ENCODE measurements at regions not wholly inside any gene's neighbourhood (a gene's known extent, or its start where the extent isn't known, plus 50 kb on each side); places are given as distances from the start of the nearest gene placed in this dataset.

GRCh38 chr2:122830157-122830556, 1074.7 kb downstream of the TSN start:
- TF ChIP-seq POLR2AphosphoS5 (IDR thresholded peaks at IDR 0.05; ENCODE audit: low read depth, low read length) = no peak
- no peak for TF ChIP-seq TAF1 (IDR thresholded peaks at IDR 0.05; ENCODE audit: borderline replicate concordance, insufficient read depth, low read length)
- no peak for TF ChIP-seq REST (IDR thresholded peaks at IDR 0.05; ENCODE audit: insufficient read depth in 1 of 2, low read depth in 2 of 2, low read length in 2 of 2)
- TF ChIP-seq SIN3A (IDR thresholded peaks at IDR 0.05; ENCODE audit: borderline replicate concordance, insufficient read depth, low read length) = no peak

Data from PFSK-1 (cell line).